MM.1S (cell line): ENCODE measurements at regions not wholly inside any gene's neighbourhood (a gene's known extent, or its start where the extent isn't known, plus 50 kb on each side); places are given as distances from the start of the nearest gene placed in this dataset.

ENCODE experiments used
- CTCF ChIP-seq: fragments of 300-600 bp; sonication (generic); IDR thresholded peaks from 2 replicates; pipeline ENCODE4 v1.5.1; 2016; ENCODE audit warnings: antibody characterized with exemption, low read length, mixed read lengths
- EZH2 ChIP-seq: fragments of 300-600 bp; sonication (generic); optimal IDR thresholded peaks from 2 replicates; pipeline ENCODE3; 2017; ENCODE audit warnings: low read depth, mild to moderate bottlenecking, antibody characterized with exemption, low read length, mixed read lengths
- EZH2phosphoT487 ChIP-seq: fragments of 300-600 bp; sonication (generic); IDR thresholded peaks from 2 replicates; pipeline ENCODE4 v1.6.1; 2018; ENCODE audit warnings: antibody characterized with exemption, low read length

- TF ChIP-seq CTCF (no peak), EZH2 (no peak), EZH2phosphoT487 (no peak)
Observed at GRCh38 chr12:29893002-29893401, 109.3 kb upstream of the TMTC1 start.
